Stimulated activated CD8-positive, alpha-beta memory T cell treated with anti-CD3 and anti-CD28 coated beads, Interleukin-2, amount 100 ng/mL, for 48 hours (primary cell): ENCODE measurements at regions not wholly inside any gene's neighbourhood (a gene's known extent, or its start where the extent isn't known, plus 50 kb on each side); places are given as distances from the start of the nearest gene placed in this dataset.
"Not testable (repeated sequence)": the region's sequence is repeated elsewhere in the genome, so short reads cannot be mapped to it uniquely, and the experiment has no call there.

ENCODE experiments used
- DNase-seq, 2 donors: peaks; one replicate each; pipeline ENCODE4 v3.0.0-alpha.2; 2020; ENCODE audit warnings: low read depth in 2 of 2

DNA sequence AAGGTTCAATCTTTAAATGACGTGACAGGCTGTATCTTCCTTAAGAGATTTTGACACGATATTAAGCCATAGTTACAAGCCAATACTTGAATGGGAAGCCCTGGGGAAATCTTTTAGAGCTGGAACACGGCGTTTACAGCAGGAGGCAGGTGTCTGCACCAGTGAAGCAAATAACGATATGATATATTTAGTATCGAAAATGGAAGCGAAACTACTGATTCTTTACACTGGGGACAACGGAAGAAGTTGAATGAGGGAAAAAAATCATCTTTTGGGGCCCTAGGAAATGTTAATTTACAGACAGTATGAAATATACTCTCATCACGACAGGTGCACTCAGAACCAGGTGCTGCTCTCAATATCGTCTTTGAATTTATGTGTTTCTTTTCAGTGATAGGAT, 793.9 kb upstream of the PCDH20 start:
- no peak for DNase-seq

DNA sequence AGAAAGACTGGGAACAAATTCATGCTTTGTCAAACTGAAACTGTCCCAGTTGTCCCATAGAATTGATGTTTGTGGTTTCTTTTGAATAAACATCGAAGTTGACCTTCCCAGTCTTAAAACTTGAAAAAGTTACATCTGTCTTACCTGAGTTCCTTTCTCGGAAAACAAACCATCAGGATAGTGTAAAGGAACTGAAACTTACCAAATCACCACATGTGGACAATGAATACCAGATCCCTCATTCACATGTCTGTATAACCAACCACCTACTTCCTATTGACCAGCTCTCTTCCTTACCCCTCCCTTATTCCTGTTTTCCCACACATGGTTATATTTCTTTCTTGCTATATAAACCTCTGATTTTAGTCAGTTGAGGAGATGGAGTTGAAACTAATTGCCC, 791.7 kb upstream of the PCDH20 start:
- DNase-seq: no peak

DNA sequence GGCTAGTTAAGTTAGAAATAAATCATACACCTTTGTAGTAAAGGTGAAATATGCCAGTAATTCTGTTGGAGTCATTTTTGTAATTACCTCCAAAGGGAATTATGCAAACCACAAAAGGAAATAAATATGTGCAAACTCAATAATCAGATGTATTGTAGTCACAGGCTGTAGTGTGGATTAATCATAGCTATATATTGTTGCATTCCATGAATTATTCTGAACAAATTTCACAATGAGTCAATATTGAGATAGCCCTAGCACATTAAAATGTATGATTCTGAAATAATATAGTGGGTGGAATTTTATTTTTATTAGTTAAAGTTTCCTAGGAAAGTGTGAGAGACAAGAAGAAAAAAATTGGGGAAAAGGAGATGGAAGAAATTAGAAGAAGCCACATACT, 790.5 kb upstream of the PCDH20 start:
- DNase-seq: no peak

DNA sequence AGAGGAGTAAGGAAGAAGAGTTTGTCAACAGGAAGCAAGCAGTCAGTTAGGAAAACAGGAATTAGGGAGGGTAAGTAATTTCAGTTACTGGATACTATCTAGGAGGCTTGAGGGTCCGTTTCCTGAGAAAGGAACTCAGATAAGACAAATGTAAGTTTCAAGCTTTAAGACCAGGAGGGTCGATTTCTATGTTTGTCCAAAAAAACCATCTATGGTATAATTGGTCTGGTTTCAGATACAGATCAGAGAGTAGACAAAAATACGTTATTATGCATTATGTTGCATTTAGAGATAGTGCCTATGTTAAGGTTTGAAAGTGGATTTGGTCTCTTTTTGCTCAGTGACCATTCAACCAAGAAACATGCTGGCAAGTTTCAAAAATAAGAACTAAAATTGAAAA, 789.6 kb upstream of the PCDH20 start:
- no peak for DNase-seq

DNA sequence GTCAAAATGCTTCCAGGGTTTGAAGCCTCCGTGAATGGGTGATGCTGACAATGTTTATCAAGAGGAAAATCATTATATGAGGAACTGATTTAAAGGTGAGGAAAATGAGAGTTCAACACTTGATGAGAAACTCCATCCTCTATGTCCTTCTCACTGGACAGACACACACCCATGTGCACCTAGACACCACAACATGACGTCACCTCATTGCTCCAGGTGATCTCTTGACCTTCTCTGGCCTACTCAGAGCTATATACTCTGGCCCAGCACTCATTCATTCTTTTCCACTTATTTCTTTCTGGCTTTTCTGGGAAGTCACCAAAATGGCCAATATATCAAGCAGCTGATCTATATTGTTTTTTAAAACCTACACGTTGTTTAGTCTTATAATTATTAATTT, 778.7 kb upstream of the PCDH20 start:
- no peak for DNase-seq

DNA sequence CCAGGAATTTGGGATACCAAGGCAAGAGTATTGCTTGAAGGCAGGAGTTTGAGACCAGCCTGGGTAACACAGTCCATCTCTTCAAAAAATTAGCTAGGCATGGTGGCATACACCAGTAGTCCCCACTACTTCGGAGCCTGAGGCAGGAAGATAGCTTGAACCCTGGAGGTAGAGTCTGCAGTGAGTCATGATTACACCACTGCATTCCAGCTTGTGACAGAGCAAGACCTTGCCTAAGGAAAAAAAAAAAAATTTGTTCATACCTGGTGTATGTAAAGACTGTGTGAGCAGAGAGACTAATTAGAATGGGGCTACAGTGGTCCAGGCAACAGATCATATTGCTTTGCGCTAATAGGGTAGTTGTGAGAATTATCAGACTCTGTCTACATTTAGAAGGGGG, 778.3 kb upstream of the PCDH20 start:
- DNase-seq: no peak

DNA sequence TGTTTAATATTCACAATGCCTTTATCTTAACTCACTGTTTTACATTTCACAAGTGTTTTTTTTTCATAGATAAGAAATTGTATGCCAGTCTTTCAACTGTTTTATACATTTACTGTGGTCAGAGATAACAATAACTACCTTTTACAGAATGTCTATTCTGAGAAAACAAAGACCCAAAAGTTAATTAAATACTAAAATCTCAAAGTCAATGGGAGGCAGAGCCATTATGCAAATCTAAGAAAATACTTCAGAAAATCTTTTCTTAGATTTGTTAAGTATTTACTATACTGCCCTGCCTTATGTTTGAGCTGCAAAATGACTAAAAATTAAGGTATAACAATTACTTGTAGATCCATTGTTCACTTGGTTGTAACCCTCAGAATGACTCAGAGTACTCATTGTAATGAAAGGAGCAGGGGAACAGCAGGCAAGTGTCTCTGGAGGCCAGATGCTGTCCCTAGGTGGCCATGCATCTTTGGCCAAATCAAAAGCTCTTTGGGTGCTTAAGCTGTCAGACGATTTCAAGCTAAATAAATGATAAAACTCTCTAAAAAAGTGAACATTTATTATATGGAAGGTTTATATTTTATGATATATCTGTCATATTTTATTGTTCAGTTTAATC, 770.1 kb upstream of the PCDH20 start:
- no peak for DNase-seq

DNA sequence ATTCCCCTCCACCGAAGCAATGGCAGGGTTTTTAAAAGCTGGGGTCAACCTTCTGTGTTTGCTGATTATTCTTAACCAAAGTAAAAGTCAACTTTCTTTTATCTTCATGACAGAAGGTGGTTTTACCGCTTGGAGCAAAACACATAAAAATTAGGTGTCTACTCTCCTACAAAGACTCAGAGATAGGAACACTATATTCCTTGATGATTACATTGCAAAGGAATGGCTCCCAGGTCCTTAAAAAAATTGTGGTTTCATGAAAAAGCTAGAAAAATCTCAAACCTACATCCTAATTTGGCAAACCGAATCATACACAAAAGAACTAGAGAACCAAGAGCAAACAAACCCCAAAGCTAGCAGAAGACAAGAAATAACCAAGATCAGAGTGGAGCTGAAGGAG, 760.4 kb upstream of the PCDH20 start:
- DNase-seq: no peak

DNA sequence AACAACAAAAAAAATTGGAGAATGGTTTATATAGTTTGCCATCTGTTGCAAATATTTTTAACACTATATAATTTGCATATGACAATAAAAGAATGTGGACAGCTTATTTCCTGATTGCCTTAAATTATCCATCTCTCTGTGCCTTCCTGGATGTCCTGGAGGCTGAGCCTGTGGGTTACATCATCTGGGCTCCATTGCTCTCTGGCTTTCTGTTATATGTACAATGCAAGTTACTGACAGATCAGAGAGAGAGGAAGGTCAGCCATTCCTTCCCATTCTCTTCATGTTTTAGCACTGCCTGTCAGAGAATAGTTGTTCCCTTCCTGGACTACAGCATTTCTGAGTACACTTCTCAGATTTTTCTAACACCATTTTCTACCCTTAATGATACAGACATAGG, 758.3 kb upstream of the PCDH20 start:
- no peak for DNase-seq

DNA sequence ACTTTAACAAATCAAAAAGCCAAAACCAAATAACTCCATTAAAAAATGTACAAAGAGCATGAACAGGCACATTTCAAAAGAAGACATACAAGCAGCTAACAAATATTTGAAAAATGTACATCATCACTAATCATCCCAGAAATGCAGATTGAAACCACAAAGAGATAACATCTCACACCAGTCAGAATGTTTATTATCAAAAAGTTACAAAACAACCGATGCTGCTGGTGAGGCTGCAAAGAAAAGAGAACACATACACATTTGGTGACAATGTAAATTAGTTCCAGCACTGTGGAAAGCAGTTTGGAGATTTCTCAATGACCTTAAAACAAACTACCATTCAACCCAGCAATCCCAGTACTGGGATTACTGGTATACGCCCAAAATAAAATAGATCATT, 756.0 kb upstream of the PCDH20 start:
- no peak for DNase-seq

DNA sequence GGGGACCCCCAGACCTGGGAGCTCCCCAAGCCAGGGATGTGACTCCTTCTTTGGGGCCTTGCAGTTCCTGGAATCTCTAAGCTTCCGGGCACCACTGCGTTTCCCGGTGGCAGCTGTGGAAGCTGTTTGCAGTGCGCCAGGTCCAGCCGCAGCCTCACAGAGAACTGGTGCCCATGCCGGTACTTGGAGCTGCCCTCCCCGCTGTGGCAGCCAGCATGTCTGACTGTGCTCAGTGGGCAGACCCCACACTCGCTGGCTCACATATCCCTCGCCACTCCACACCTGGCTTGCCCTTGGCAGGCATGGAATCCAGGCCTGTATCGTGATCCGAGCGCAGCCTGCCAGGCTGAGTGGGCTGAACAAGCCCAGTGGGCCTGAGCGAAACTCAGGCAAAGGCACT, 753.2 kb upstream of the PCDH20 start:
- no peak for DNase-seq

DNA sequence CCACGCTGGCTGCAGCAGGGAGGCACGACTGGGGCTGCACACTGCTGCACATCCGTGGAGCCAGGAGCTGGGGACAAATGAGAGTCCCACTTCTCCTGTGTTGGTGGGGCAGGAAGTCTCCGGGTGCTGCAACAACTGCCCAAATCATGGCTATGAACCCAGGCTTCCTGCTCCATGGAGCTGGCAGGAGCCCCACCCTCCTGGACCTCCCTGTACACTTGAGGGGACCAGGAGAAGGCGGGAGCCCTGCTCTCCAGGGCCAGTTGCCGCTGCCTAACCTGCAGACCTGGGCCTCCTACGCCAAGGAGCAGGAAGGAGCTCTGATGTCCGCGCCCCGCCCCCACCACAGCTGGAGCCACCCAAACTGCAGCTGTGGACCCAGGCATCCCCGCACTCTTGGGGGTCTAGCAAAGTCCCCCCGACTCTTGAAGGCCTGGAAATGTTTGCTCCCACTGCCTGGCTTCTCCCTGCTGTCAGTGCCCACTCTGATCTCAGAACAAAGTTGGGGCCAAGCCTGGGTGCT, 752.1 kb upstream of the PCDH20 start:
- DNase-seq: no peak

DNA sequence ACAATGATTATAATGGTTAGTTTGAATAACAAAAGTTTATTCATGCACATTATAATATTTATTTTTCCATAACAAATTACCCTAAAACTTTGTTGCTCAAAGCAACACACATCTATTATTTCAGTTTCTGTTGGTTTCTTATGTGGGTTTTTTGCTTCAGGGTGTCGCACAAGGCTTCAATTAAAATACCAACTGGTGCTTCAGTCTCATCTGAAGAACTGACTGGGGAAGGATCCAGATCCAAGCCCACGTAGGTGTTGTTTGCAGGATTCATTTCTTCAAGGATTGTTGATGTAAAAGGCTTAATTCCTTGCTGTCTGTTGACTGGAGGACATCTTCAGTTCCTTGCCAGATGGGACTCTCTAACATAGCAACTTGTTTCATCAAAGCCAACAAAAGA, 747.2 kb upstream of the PCDH20 start:
- DNase-seq: no peak

DNA sequence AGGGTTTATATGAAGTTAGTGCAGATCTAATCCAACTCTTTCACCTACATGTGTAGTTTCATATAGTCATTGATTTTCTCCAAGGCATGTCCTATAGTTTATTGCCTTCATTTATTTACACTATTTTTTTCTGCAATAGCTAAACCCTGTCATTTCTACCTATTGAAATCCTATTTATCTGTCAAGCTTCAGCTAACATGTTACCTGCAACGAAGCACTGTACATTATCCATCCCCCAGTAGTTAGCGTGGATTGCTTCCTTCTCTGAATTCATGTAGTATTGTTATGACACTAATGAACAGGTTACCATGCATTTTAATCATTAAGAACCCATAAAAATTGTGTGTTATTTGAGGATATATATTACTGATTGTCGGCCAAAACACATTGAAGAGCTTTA, 742.9 kb upstream of the PCDH20 start:
- DNase-seq: no peak

DNA sequence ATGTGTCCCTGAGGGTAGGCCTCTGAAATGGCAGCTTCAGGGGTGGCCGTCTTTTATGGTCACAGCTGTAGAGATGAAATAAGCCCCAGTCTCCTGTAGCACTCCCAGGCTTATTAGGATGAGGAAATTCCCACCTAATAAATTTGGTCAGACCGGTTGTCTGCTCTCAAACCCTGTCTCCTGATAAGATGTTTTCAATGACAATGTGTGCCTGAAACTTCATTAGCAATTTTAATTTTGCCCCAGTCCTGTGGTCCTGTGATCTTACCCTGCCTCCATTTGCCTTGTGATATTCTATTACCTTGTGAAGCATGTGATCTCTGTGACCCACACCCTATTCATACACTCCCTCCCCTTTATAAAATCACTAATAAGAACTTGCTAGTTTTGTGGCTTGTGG, 736.1 kb upstream of the PCDH20 start:
- not testable (repeated sequence) for DNase-seq

DNA sequence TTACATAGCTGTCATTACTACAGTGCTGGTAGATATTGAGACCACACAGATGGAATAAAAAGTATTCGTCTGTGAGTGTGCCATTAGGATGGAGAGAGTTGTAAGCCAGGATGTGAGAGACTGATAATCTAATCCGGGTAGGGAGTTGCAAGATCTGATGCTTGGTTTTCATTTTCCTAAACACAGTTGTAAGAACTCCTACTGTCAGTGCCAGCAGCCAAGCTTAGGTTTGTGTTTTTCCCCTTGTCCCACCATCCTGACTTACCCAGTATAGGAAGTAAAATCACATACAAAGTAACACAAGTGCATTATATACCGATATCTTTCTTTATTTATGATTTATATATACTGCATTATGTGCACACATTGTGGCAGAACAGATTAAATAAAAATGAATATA, 726.4 kb upstream of the PCDH20 start:
- no peak for DNase-seq

DNA sequence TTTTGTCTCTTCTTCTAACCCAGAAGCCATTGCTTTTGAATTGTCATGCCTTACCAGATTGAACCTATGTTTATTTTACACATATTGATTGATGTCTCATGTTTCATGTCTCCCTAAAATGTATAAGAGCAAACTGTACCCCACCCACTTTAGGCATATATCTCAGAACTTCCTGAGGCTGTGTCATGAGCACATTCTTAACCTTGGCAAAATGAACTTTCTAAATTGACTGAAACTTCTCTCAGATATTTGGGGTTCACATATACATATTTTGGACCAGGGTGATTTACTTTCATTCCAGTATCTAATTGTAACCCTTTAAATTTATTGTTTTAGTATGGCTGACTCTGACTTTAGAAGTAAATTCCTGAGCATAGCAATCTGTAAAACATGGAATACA, 723.9 kb upstream of the PCDH20 start:
- DNase-seq: no peak

DNA sequence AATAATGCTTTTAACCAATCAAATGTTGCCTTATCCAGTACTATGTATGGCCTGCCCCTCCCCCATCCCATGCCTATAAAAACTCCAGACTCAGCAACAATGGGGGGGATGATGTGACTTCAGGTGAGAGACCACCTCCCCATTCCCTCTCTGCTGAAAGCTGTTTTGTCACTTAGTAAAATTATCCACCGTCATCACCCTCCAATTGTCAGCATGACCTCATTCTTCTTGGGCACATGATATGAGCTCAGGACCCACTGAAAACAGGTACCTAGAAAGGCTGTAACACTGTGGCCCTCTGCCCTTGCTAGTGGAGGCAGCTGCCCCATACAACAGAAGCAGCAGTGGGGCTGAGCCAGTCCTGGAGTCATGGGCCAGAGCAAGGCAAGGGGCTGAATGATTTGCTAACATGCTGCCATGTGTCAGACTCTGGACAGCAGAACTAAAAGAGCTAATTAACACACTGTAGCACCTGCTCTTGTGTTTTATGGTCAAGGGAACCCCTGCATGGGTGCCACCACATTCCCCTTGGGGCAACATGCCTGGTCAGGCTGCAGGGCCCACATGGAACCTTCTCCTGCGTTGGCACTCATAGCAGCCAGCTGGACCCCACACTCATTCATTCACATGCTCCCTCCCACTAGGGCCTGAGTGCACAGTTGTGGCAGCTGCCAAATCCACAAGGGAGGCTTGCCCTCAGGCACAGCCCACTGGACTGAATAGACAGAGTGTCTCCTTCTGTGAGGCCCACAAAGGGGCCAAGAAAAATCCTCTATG, 722.2 kb upstream of the PCDH20 start:
- DNase-seq: no peak

DNA sequence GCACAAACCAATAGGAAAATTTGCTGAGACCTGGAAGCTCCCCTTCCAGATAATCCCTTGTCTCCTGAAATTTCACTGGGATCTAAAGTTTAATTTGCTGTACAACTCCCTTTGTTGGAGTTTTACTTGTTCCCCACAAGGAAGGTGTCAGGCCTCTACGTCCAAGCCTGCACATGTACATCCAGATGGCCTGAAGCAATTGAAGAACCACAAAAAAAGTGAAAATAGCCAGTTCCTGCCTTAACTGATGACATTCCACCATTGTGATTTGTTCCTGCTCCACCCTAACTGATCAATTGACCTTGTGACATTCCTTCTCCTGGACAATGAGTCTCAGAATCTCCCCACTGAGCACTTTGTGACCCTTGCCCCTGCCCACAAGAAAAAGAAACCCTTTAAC, 716.0 kb upstream of the PCDH20 start:
- no peak for DNase-seq

DNA sequence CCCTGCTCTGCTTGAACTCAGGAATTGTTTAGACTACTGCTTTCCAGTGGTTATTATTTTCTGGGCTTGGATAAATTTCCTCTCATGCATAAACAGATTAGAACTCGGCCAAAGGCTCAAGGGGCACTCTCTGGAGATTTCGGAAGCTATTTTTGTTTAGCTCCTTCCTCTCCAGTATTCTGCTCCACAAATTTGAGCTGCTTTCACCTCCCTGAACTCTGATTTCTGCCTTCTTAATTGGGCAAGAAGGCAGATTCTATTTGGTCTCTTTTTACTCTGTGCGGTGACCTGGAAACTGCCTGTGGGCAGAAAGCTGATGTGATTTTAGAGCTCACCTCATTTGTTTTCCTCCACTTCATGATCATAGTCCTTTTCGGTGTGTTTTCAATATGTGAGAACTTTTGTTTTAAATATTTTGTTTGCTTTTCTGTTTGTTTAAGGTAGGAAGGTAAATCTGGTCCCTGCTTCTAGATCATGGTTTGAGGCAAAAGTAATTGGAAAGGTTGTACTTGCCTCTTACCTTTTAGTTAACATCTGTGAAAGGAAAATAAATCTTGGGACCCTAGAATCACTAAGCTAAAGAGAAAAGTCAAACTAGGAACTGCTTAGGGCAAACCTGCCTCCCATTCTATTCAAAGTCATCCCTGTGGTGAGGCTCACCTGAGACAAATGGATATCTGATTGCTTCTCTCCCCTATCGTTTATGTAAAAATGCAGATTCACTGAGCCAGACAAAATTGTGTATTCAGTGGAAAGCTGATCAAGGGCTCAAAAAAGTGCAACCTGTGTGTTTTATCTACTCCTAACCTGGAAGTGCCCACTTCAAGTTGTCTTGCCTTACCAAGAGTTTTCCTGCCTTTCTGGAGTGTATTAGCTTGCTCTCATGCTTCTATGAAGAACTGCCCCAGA, 714.7 kb upstream of the PCDH20 start:
- no peak for DNase-seq

DNA sequence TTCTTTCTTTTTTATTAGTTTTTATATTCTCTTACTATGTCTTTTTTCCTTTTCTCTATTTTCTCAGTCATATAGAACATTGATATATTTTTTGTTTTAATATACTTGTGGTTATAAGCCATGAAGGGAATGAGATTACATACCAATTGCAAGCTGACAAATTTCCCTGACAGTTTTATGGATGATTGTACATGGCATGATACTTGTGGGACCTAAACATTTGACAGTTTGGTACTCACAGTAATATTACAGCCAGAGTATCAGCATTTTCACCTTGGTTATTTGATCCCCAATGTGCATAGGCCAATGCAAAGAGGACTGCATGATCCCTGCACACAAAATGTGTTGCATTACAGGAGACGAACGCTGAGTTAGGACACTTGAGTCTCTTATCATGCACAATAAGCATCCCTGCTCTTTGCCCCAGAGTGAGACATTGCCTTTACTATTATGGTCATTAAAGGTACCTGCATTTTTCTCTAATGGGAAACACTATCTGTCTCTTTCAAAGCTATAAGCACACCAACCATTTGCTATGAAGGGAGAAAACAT, 713.4 kb upstream of the PCDH20 start:
- DNase-seq: no peak

DNA sequence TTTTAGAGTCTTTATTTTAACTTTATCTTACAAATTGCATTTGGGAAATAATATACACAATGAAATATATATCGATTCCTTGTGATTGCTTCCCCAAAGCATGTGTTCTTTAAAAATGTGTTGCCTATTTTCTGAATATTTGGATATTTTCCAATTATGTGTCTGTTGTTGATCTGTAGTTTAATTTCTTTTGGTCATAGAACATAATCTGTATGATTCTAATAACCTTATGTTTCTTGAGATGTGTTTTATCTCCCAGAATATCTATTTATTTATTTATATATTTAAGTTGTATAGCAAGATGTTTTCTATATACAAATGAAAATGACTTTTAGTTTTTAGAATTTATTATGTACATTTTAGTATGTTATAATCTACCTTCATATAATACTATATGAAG, 710.8 kb upstream of the PCDH20 start:
- no peak for DNase-seq
